HG03108 (cell line): ENCODE measurements at regions not wholly inside any gene's neighbourhood (a gene's known extent, or its start where the extent isn't known, plus 50 kb on each side); places are given as distances from the start of the nearest gene placed in this dataset.
"Not testable (repeated sequence)": the region's sequence is repeated elsewhere in the genome, so short reads cannot be mapped to it uniquely, and the experiment has no call there.

Experiments
- ATAC-seq: cut with Tn5 transposase; IDR thresholded peaks from one replicate; pipeline ENCODE4 v1.9.1; 2021; ENCODE audit warnings: moderate library complexity; ENCODE audit not compliant: unreplicated experiment

DNA sequence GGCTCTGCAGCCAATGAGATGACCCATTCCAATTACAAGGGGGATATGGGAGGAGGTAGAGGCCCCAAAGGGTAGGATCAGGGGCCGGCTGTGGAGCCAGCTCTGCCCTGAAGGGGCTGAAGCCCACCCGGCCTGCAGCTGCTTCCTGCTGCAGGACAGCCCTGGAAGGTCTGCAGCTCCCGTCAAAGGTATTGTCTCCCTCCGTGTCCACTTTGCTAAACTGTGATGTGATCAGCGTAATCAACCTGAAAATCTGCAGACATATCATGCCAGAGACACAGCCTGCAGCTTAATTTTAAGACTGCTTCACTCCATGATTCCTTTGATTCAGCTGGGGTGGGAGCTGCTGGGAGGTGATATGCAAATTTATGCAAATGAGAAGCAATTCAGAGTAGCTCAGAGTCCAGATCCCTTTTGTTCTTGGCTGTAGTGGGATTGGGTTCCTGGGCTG, 90.7 kb downstream of the GADD45G start:
- no peak for ATAC-seq

DNA sequence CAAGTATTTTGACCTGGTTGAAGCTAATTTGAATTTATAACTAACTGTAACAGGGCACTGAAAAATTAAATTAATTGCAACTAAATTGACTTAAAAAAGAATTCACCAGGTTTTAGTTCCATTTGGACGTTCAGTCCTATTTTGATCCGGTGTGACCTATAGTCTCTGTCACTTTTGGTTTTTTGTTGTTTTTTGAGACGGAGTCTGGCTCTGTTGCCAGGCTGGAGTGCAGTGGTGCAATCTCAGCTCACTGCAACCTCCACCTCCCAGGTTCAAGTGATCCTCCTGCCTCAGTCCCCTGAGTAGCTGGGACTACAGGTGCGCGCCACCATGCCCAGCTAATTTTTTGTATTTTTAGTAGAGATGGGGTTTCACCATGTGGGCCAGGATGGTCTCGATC, 91.2 kb downstream of the GADD45G start:
- ATAC-seq = not testable (repeated sequence)

- ATAC-seq = no peak
Observed at GRCh38 chr9:89696780-89697179, 92.0 kb downstream of the GADD45G start.

DNA sequence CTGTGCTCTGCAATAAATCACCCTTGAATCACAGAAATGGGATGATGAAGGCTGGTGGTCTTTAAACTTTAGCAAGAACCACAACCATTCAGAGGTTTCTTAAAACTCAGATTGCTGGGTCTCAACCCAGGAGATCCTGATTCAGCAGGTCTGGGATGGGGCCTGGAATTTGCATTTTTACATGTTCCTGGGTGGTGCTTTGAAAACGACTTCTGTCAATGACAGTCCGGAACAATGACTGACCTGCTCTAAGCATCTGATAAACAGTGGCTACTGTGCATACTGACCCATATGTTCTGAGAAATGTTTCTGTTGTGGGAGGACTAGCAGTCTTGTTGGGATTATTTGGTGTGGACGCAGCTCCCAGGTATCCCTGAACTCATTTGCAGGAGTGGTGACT, 92.7 kb downstream of the GADD45G start:
- no peak for ATAC-seq

- ATAC-seq = no peak
Observed at GRCh38 chr9:89698411-89699005, 93.7 kb downstream of the GADD45G start.

GRCh38 chr9:89699646-89700045, 94.8 kb downstream of the GADD45G start:
- ATAC-seq = no peak

DNA sequence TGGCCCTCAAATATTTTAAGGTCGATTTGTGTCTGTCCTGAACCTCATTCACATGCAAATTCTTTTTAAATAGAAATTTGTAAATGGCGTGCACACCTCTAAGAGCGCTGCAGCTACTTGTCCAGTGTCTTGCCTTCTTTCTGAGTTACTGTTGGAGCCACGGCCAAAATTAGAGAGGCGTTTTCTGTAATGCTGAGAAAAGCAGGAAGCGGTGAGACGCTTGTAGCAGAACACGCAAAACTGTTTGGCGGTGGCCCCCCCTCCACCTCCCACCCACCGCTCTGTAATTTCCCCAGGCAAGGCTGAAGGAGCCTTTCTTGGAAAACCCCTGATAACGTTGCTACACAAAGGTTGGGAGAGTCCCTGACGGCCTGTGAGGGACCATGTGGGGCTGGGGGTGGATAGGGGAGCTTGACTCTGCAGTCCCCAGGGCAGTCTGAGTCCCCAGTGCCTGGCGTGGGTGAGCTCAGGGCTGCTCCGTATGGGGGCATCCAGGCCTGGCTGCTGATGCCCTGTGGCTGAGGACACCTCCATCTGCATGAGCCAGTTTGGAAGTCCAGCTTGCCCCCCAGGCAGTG, 96.5 kb downstream of the GADD45G start:
- peak; percentile 62 for ATAC-seq

GRCh38 chr9:89702401-89702800, 97.6 kb downstream of the GADD45G start:
- ATAC-seq = no peak

DNA sequence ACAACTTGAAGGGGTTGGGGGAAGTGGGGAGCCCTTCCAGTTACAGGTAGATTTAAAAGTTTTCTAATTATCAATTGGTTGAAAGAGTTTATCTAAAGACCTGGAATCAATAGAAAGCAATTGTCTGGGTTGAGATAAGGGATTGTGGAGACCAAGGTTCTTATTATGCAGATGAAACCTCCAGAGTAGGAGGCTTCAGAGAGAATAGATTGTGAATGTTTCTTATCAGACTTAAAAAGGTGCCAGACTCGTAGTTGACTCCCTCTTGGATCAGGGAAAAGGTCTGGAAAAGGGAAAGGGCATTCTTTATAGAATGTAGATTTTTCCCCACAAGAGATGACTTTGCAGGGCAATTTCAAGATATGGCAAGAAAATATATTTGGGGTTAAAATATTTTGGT, 100.8 kb downstream of the GADD45G start:
- no peak for ATAC-seq

- no peak for ATAC-seq
Observed at GRCh38 chr9:89706086-89706485, 101.3 kb downstream of the GADD45G start.

DNA sequence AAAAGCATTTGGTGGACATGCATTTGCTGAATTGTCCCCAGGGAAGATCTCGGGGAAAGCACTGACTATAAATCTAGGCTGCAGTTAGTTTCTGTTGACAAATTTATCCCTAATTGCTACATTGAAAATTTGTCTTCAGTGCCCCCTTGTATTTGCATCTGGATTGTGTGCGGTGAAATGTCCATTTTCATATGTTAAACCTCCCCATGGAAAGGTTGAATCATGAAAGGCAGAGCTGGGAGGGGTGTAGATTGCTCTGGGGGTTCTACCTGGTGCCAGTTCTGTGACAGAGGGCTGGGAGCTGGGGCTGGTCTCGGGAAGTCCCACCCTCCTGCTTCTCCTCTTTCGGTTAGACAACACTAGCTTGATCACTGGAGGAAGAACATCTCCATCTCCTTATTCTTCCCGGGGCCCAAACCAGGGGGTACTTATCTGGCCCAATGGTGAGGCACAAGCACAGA, 101.9 kb downstream of the GADD45G start:
- no peak for ATAC-seq

- ATAC-seq = no peak
Observed at GRCh38 chr9:89710697-89711096, 105.9 kb downstream of the GADD45G start.

- ATAC-seq = no peak
Observed at GRCh38 chr9:89711866-89712265, 107.1 kb downstream of the GADD45G start.

- ATAC-seq = no peak
Observed at GRCh38 chr9:89712283-89712682, 107.5 kb downstream of the GADD45G start.

DNA sequence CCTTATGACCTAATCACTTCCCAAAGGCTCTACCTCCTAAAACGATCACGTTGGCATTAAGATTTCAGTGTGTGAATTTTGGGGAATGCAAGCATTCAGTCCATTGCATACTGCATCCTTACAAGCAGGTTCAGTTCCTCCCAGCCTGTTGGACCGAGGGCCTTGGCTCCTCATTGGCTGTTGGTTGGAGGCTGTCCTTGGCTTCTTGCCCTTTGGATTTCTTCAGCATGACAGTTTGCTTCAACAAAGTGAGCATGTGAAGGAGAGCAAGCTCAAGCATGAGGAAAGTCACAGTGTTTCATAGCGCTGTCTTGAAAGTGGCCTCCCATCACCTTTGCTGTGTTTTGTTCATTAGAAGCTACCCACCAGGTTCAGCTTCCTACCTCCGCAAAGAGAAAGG, 109.5 kb downstream of the GADD45G start:
- no peak for ATAC-seq

DNA sequence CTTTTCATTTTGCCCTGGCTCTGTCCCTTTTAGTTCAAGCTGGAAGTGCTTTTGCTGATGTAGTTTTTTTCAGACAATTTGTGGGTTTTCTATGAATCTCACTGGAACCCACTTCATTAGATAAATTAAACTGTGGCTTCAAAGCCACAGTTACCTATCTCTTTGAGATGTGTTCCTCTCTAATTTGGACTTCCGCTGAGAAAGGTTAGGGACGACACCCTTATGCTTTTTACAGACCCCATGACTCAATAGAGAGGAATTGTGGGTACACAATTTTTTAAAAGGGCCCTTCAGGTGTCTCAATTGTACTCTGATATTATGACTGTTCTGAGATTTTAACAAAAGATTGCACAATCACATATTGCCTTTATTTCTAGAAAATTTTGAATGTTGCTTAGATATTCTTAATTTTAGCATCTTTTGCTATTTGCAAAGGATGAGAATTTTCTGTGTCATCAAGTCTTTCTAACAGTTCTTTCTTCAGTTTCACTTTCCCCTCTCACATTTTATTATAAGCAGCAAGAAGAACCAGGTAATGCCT, 110.6 kb downstream of the GADD45G start:
- no peak for ATAC-seq

GRCh38 chr9:89715881-89716280, 111.1 kb downstream of the GADD45G start:
- no peak for ATAC-seq

- ATAC-seq = no peak
Observed at GRCh38 chr9:89716559-89716958, 111.7 kb downstream of the GADD45G start.

DNA sequence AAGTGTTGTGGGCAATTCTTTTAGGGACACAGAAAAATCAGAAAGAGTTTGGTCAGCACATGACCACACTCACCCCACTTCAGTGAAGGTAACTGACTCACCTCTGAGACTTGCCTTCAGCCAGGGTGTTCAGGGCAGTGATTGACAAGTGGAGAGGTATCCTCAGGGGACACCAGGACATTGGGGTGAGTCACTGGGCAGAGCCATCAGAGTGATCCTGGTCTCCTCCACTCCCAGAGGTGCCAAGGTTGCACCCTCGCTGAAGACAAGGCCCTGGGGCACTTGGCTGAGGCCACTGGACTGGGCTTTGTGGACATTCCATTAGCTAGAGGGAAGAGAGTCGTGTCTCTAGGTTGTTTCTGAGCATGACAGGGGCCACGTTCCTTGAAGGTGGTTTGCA, 113.4 kb downstream of the GADD45G start:
- no peak for ATAC-seq

GRCh38 chr9:89718651-89719050, 113.8 kb downstream of the GADD45G start:
- no peak for ATAC-seq

GRCh38 chr9:89719202-89719601, 114.4 kb downstream of the GADD45G start:
- no peak for ATAC-seq

GRCh38 chr9:89720696-89721175, 115.9 kb downstream of the GADD45G start:
- no peak for ATAC-seq
